PC-3 (cell line): ENCODE measurements at regions not wholly inside any gene's neighbourhood (a gene's known extent, or its start where the extent isn't known, plus 50 kb on each side); places are given as distances from the start of the nearest gene placed in this dataset.

Experiments
- CTCF ChIP-seq: fragments of 300-600 bp; sonication (generic); conservative IDR thresholded peaks from 2 replicates; pipeline ENCODE4 v1.5.1; 2017; ENCODE audit warnings: antibody characterized with exemption, low read depth, mild to moderate bottlenecking, low read length
- EZH2phosphoT487 ChIP-seq: fragments of 300-600 bp; sonication (generic); IDR thresholded peaks from 2 replicates; pipeline ENCODE4 v1.6.1; 2018; ENCODE audit warnings: mild to moderate bottlenecking, antibody characterized with exemption, low read length, borderline replicate concordance

- TF ChIP-seq CTCF = no peak
- TF ChIP-seq EZH2phosphoT487 = no peak
These were observed 185.6 kb upstream of the POU5F2 start for GRCh38 chr5:93926831-93927620.
